HS-5 (cell line): ENCODE measurements at regions not wholly inside any gene's neighbourhood (a gene's known extent, or its start where the extent isn't known, plus 50 kb on each side); places are given as distances from the start of the nearest gene placed in this dataset.

Source experiments
- DNase-seq: peaks from one replicate; pipeline ENCODE4 v3.0.0-alpha.2; 2012; ENCODE audit warnings: low read depth

GRCh38 chr21:36555199-36555800 is 75.4 kb upstream of the CLDN14 start:
- no peak for DNase-seq

- no peak for DNase-seq
Observed at GRCh38 chr21:36557316-36557715, 77.4 kb upstream of the CLDN14 start.

- DNase-seq = no peak
Observed at GRCh38 chr21:36560933-36561575, 81.1 kb upstream of the CLDN14 start.

GRCh38 chr21:36563341-36563926 is 83.5 kb upstream of the CLDN14 start:
- no peak for DNase-seq

GRCh38 chr21:36564647-36565046 is 84.7 kb upstream of the CLDN14 start:
- DNase-seq = no peak

- no peak for DNase-seq
Observed at GRCh38 chr21:36565540-36565939, 85.6 kb upstream of the CLDN14 start.

GRCh38 chr21:36566644-36567043 is 86.7 kb upstream of the CLDN14 start:
- no peak for DNase-seq

GRCh38 chr21:36567216-36567885 is 87.4 kb upstream of the CLDN14 start:
- no peak for DNase-seq

GRCh38 chr21:36569511-36569910 is 89.6 kb upstream of the CLDN14 start:
- no peak for DNase-seq

- DNase-seq = no peak
Observed at GRCh38 chr21:36571556-36571955, 91.6 kb upstream of the CLDN14 start.

GRCh38 chr21:36572039-36572438 is 92.1 kb upstream of the CLDN14 start:
- no peak for DNase-seq

- no peak for DNase-seq
Observed at GRCh38 chr21:36575306-36575705, 95.4 kb upstream of the CLDN14 start.

GRCh38 chr21:36576441-36576840 is 96.5 kb upstream of the CLDN14 start:
- no peak for DNase-seq

- no peak for DNase-seq
Observed at GRCh38 chr21:36579898-36580297, 100.0 kb upstream of the CLDN14 start.

- no peak for DNase-seq
Observed at GRCh38 chr21:36582271-36582670, 102.3 kb upstream of the CLDN14 start.

- DNase-seq = no peak
Observed at GRCh38 chr21:36583591-36583990, 103.7 kb upstream of the CLDN14 start.

GRCh38 chr21:36584980-36585940 is 105.3 kb upstream of the CLDN14 start:
- DNase-seq = no peak

GRCh38 chr21:36587388-36587787 is 107.5 kb upstream of the CLDN14 start:
- no peak for DNase-seq

GRCh38 chr21:36589352-36589971 is 109.5 kb upstream of the SIM2 start:
- peak; percentile 4 for DNase-seq

GRCh38 chr21:36591326-36591970 is 107.5 kb upstream of the SIM2 start:
- no peak for DNase-seq

- no peak for DNase-seq
Observed at GRCh38 chr21:36596174-36596573, 102.7 kb upstream of the SIM2 start.
